ENCODE measurements at regions not wholly inside any gene's neighbourhood (a gene's known extent, or its start where the extent isn't known, plus 50 kb on each side); places are given as distances from the start of the nearest gene placed in this dataset.
"Not testable (repeated sequence)": the region's sequence is repeated elsewhere in the genome, so short reads cannot be mapped to it uniquely, and the experiment has no call there.

GRCh38 chr2:39893616-39894015 is 114.6 kb upstream of the THUMPD2 start:
- DNase-seq (ENCODE audit: insufficient read length) (no peak), FAIRE-seq (no peak)
- TF ChIP-seq POLR2A (IDR thresholded peaks at IDR 0.05; ENCODE audit: low read depth, low read length) = no peak
- no peak for TF ChIP-seq POLR2AphosphoS5 (IDR thresholded peaks at IDR 0.05; ENCODE audit: low read depth, low read length)
- no peak for TF ChIP-seq TAF1 (IDR thresholded peaks at IDR 0.05; ENCODE audit: borderline replicate concordance, low read depth, low read length)

- no peak for DNase-seq (ENCODE audit: insufficient read length)
- TF ChIP-seq TAF1 (IDR thresholded peaks at IDR 0.05; ENCODE audit: borderline replicate concordance, low read depth, low read length) = no peak
- no peak for TF ChIP-seq POLR2A (IDR thresholded peaks at IDR 0.05; ENCODE audit: low read depth, low read length)
- TF ChIP-seq POLR2AphosphoS5 (IDR thresholded peaks at IDR 0.05; ENCODE audit: low read depth, low read length) = no peak
- FAIRE-seq = no peak
Measured at GRCh38 chr2:39881948-39882347, 102.9 kb upstream of the THUMPD2 start.

- no peak for DNase-seq (ENCODE audit: insufficient read length)
- FAIRE-seq = no peak
- TF ChIP-seq POLR2AphosphoS5 (IDR thresholded peaks at IDR 0.05; ENCODE audit: low read depth, low read length) = no peak
- no peak for TF ChIP-seq TAF1 (IDR thresholded peaks at IDR 0.05; ENCODE audit: borderline replicate concordance, low read depth, low read length)
- no peak for TF ChIP-seq POLR2A (IDR thresholded peaks at IDR 0.05; ENCODE audit: low read depth, low read length)
Measured at GRCh38 chr2:39881494-39881893, 102.4 kb upstream of the THUMPD2 start.

- DNase-seq (ENCODE audit: insufficient read length); FAIRE-seq: not testable (repeated sequence)
Measured at GRCh38 chr2:39879001-39879400, 99.9 kb upstream of the THUMPD2 start.

GRCh38 chr2:39875914-39876267 is 96.8 kb upstream of the THUMPD2 start:
- no peak for DNase-seq (ENCODE audit: insufficient read length)
- no peak for FAIRE-seq
- TF ChIP-seq POLR2A (IDR thresholded peaks at IDR 0.05; ENCODE audit: low read depth, low read length) = no peak

GRCh38 chr2:39875182-39875913 is 96.3 kb upstream of the THUMPD2 start:
- DNase-seq (ENCODE audit: insufficient read length) = no peak
- TF ChIP-seq POLR2A (IDR thresholded peaks at IDR 0.05; ENCODE audit: low read depth, low read length) = no peak
- TF ChIP-seq TAF1 (IDR thresholded peaks at IDR 0.05; ENCODE audit: borderline replicate concordance, low read depth, low read length) = no peak
- no peak for TF ChIP-seq POLR2AphosphoS5 (IDR thresholded peaks at IDR 0.05; ENCODE audit: low read depth, low read length)
- no peak for FAIRE-seq

- no peak for DNase-seq (ENCODE audit: insufficient read length)
- no peak for FAIRE-seq
- TF ChIP-seq POLR2AphosphoS5 (IDR thresholded peaks at IDR 0.05; ENCODE audit: low read depth, low read length) (no peak), POLR2A (IDR thresholded peaks at IDR 0.05; ENCODE audit: low read depth, low read length) (no peak), TAF1 (IDR thresholded peaks at IDR 0.05; ENCODE audit: borderline replicate concordance, low read depth, low read length) (no peak)
Measured at GRCh38 chr2:39874236-39874635, 95.2 kb upstream of the THUMPD2 start.

GRCh38 chr2:39873586-39873985 is 94.5 kb upstream of the THUMPD2 start:
- TF ChIP-seq POLR2AphosphoS5 (IDR thresholded peaks at IDR 0.05; ENCODE audit: low read depth, low read length) (no peak), TAF1 (IDR thresholded peaks at IDR 0.05; ENCODE audit: borderline replicate concordance, low read depth, low read length) (no peak), POLR2A (IDR thresholded peaks at IDR 0.05; ENCODE audit: low read depth, low read length) (no peak)
- FAIRE-seq = no peak
- DNase-seq (ENCODE audit: insufficient read length) = no peak

- DNase-seq (ENCODE audit: insufficient read length) (no peak), FAIRE-seq (no peak)
- TF ChIP-seq TAF1 (IDR thresholded peaks at IDR 0.05; ENCODE audit: borderline replicate concordance, low read depth, low read length) (no peak), POLR2A (IDR thresholded peaks at IDR 0.05; ENCODE audit: low read depth, low read length) (no peak), POLR2AphosphoS5 (IDR thresholded peaks at IDR 0.05; ENCODE audit: low read depth, low read length) (no peak)
Measured at GRCh38 chr2:39872748-39873147, 93.7 kb upstream of the THUMPD2 start.

- TF ChIP-seq POLR2AphosphoS5 (IDR thresholded peaks at IDR 0.05; ENCODE audit: low read depth, low read length) = no peak
- TF ChIP-seq TAF1 (IDR thresholded peaks at IDR 0.05; ENCODE audit: borderline replicate concordance, low read depth, low read length) = no peak
- no peak for TF ChIP-seq POLR2A (IDR thresholded peaks at IDR 0.05; ENCODE audit: low read depth, low read length)
- FAIRE-seq (no peak), DNase-seq (ENCODE audit: insufficient read length) (no peak)
Measured at GRCh38 chr2:39871291-39871761, 92.3 kb upstream of the THUMPD2 start.

- FAIRE-seq (no peak), DNase-seq (ENCODE audit: insufficient read length) (no peak)
- no peak for TF ChIP-seq POLR2A (IDR thresholded peaks at IDR 0.05; ENCODE audit: low read depth, low read length)
- TF ChIP-seq TAF1 (IDR thresholded peaks at IDR 0.05; ENCODE audit: borderline replicate concordance, low read depth, low read length) = no peak
- TF ChIP-seq POLR2AphosphoS5 (IDR thresholded peaks at IDR 0.05; ENCODE audit: low read depth, low read length) = no peak
Measured at GRCh38 chr2:39870871-39871270, 91.8 kb upstream of the THUMPD2 start.

- TF ChIP-seq TAF1 (IDR thresholded peaks at IDR 0.05; ENCODE audit: borderline replicate concordance, low read depth, low read length) (no peak), POLR2A (IDR thresholded peaks at IDR 0.05; ENCODE audit: low read depth, low read length) (no peak), POLR2AphosphoS5 (IDR thresholded peaks at IDR 0.05; ENCODE audit: low read depth, low read length) (no peak)
- no peak for FAIRE-seq
- no peak for DNase-seq (ENCODE audit: insufficient read length)
Measured at GRCh38 chr2:39867268-39867667, 88.2 kb upstream of the THUMPD2 start.

- TF ChIP-seq POLR2A (IDR thresholded peaks at IDR 0.05; ENCODE audit: low read depth, low read length) (no peak), TAF1 (IDR thresholded peaks at IDR 0.05; ENCODE audit: borderline replicate concordance, low read depth, low read length) (no peak)
- FAIRE-seq (no peak), DNase-seq (ENCODE audit: insufficient read length) (no peak)
Measured at GRCh38 chr2:39865751-39866150, 86.7 kb upstream of the THUMPD2 start.

GRCh38 chr2:39863672-39864071 is 84.6 kb upstream of the THUMPD2 start:
- FAIRE-seq = not testable (repeated sequence)

More at GRCh38 chr2:39863672-39864071, 84.6 kb upstream of the THUMPD2 start:
- DNase-seq (ENCODE audit: insufficient read length) = not testable (repeated sequence)
